Activated T-helper 1 cell treated with anti-CD3 and anti-CD28 coated beads, Interleukin-12 subunit alpha, Interleukin-12 subunit beta, Interleukin-2, Interleukin-4 antibody, amounts not matched to agents 30 ng/mL and 10 ng/mL and 1 ng/mL, durations not matched to agents 14 hours and 24 hours and 36 hours (primary cell): ENCODE measurements at regions not wholly inside any gene's neighbourhood (a gene's known extent, or its start where the extent isn't known, plus 50 kb on each side); places are given as distances from the start of the nearest gene placed in this dataset.

Source experiments
- DNase-seq: peaks from one replicate; pipeline ENCODE4 v3.0.0; 2021; ENCODE audit warnings: low spot score
- H3K27ac Mint-ChIP-seq: one replicate; pipeline ENCODE4 v1.8.0; 2021; ENCODE audit warnings: mild to moderate bottlenecking, mixed read lengths
- H3K27me3 Mint-ChIP-seq: one replicate; pipeline ENCODE4 v1.8.0; 2022; ENCODE audit warnings: mild to moderate bottlenecking, moderate library complexity, mixed read lengths; ENCODE audit not compliant: insufficient read depth
- H3K36me3 Mint-ChIP-seq: one replicate; pipeline ENCODE4 v1.8.0; 2021; ENCODE audit warnings: low read depth, mixed read lengths
- H3K4me1 Mint-ChIP-seq: one replicate; pipeline ENCODE4 v1.8.0; 2021; ENCODE audit warnings: low read depth, mixed read lengths
- H3K4me3 Mint-ChIP-seq: one replicate; pipeline ENCODE4 v1.8.0; 2021; ENCODE audit warnings: mild to moderate bottlenecking, moderate library complexity, mixed read lengths
- H3K9me3 Mint-ChIP-seq: one replicate; pipeline ENCODE4 v1.8.0; 2021; ENCODE audit warnings: mixed read lengths
- intact Hi-C: fragments of 100-400 bp; cut with micrococcal nuclease; formaldehyde crosslinking; loops from one replicate; pipeline ENCODE4 v1.15.1; 2024

GRCh38 chr4:33873791-33874190, 2370.5 kb downstream of the ARAP2 start:
- no peak overlapping the region for H3K4me3 Mint-ChIP-seq
- H3K4me1 Mint-ChIP-seq: no peaks in the 10 kb centered on the region
- H3K36me3 Mint-ChIP-seq: no peaks in the 10 kb centered on the region
- DNase-seq: no peak
- H3K27ac Mint-ChIP-seq: no peak overlapping the region
- peaks cover 22% of the 10 kb centered on the region for H3K9me3 Mint-ChIP-seq
- intact Hi-C loops: no loop called here
- H3K27me3 Mint-ChIP-seq: no peaks in the 10 kb centered on the region

- intact Hi-C loops: no loop called here
- Mint-ChIP-seq H3K36me3 (no peaks in the 10 kb centered on the region), H3K27me3 (no peaks in the 10 kb centered on the region), H3K9me3 (peaks cover 21% of the 10 kb centered on the region), H3K27ac (no peak overlapping the region), H3K4me1 (no peaks in the 10 kb centered on the region), H3K4me3 (no peak overlapping the region)
- DNase-seq: no peak
These were observed 2365.6 kb downstream of the ARAP2 start for GRCh38 chr4:33878710-33879109.

GRCh38 chr4:33881176-33881575, 2363.1 kb downstream of the ARAP2 start:
- H3K27me3 Mint-ChIP-seq: no peaks in the 10 kb centered on the region
- H3K4me1 Mint-ChIP-seq: no peaks in the 10 kb centered on the region
- intact Hi-C loops: no loop called here

GRCh38 chr4:33882246-33882990, 2361.9 kb downstream of the ARAP2 start:
- intact Hi-C loops: no loop called here
- H3K4me3 Mint-ChIP-seq: no peak overlapping the region
- no peak for DNase-seq
- H3K27me3 Mint-ChIP-seq: no peaks in the 10 kb centered on the region
- no peaks in the 10 kb centered on the region for H3K36me3 Mint-ChIP-seq
- no peak overlapping the region for H3K27ac Mint-ChIP-seq
- no peaks in the 10 kb centered on the region for H3K4me1 Mint-ChIP-seq
- peaks cover 14% of the 10 kb centered on the region for H3K9me3 Mint-ChIP-seq

More at GRCh38 chr4:33881176-33881575, 2363.1 kb downstream of the ARAP2 start:
- peaks cover 14% of the 10 kb centered on the region for H3K9me3 Mint-ChIP-seq
- DNase-seq: no peak
- no peak overlapping the region for H3K4me3 Mint-ChIP-seq
- no peak overlapping the region for H3K27ac Mint-ChIP-seq
- no peaks in the 10 kb centered on the region for H3K36me3 Mint-ChIP-seq

- DNase-seq: no peak
- no peaks in the 10 kb centered on the region for H3K36me3 Mint-ChIP-seq
- intact Hi-C loops: no loop called here
- H3K4me1 Mint-ChIP-seq: no peaks in the 10 kb centered on the region
- no peak overlapping the region for H3K27ac Mint-ChIP-seq
- H3K27me3 Mint-ChIP-seq: no peaks in the 10 kb centered on the region
- H3K9me3 Mint-ChIP-seq: peaks cover 15% of the 10 kb centered on the region
- no peak overlapping the region for H3K4me3 Mint-ChIP-seq
These were observed 2361.2 kb downstream of the ARAP2 start for GRCh38 chr4:33883111-33883510.

GRCh38 chr4:33886356-33886755, 2358.0 kb downstream of the ARAP2 start:
- no peak overlapping the region for H3K27ac Mint-ChIP-seq
- H3K27me3 Mint-ChIP-seq: no peaks in the 10 kb centered on the region
- no peaks in the 10 kb centered on the region for H3K4me1 Mint-ChIP-seq
- intact Hi-C loops: no loop called here
- H3K36me3 Mint-ChIP-seq: no peaks in the 10 kb centered on the region
- H3K4me3 Mint-ChIP-seq: no peak overlapping the region
- H3K9me3 Mint-ChIP-seq: peaks cover 12% of the 10 kb centered on the region
- DNase-seq: no peak

- H3K36me3 Mint-ChIP-seq: no peaks in the 10 kb centered on the region
- H3K27me3 Mint-ChIP-seq: no peaks in the 10 kb centered on the region
- no peak overlapping the region for H3K27ac Mint-ChIP-seq
- H3K4me1 Mint-ChIP-seq: no peaks in the 10 kb centered on the region
- H3K9me3 Mint-ChIP-seq: peaks cover 20% of the 10 kb centered on the region
- H3K4me3 Mint-ChIP-seq: no peak overlapping the region
- DNase-seq: no peak
- intact Hi-C loops: no loop called here
These were observed 2353.5 kb downstream of the ARAP2 start for GRCh38 chr4:33890841-33891240.

GRCh38 chr4:33911959-33912358, 2332.4 kb downstream of the ARAP2 start:
- Mint-ChIP-seq H3K4me1 (no peaks in the 10 kb centered on the region), H3K9me3 (peaks cover 12% of the 10 kb centered on the region), H3K27ac (no peak overlapping the region), H3K27me3 (no peaks in the 10 kb centered on the region), H3K4me3 (no peak overlapping the region), H3K36me3 (no peaks in the 10 kb centered on the region)
- intact Hi-C loops: no loop called here
- no peak for DNase-seq

GRCh38 chr4:33914386-33914785, 2329.9 kb downstream of the ARAP2 start:
- intact Hi-C loops: no loop called here
- H3K9me3 Mint-ChIP-seq: peaks cover 7% of the 10 kb centered on the region
- H3K27ac Mint-ChIP-seq: no peak overlapping the region
- H3K27me3 Mint-ChIP-seq: no peaks in the 10 kb centered on the region
- H3K36me3 Mint-ChIP-seq: no peaks in the 10 kb centered on the region
- DNase-seq: no peak
- H3K4me1 Mint-ChIP-seq: no peaks in the 10 kb centered on the region
- H3K4me3 Mint-ChIP-seq: no peak overlapping the region

- intact Hi-C loops: no loop called here
- no peaks in the 10 kb centered on the region for H3K27me3 Mint-ChIP-seq
- no peak for DNase-seq
- H3K4me1 Mint-ChIP-seq: no peaks in the 10 kb centered on the region
- H3K36me3 Mint-ChIP-seq: no peaks in the 10 kb centered on the region
- no peak overlapping the region for H3K4me3 Mint-ChIP-seq
- peaks cover 2% of the 10 kb centered on the region for H3K9me3 Mint-ChIP-seq
- H3K27ac Mint-ChIP-seq: no peak overlapping the region
These were observed 2320.8 kb downstream of the ARAP2 start for GRCh38 chr4:33923469-33923868.

GRCh38 chr4:33924239-33924638, 2320.1 kb downstream of the ARAP2 start:
- intact Hi-C loops: no loop called here
- Mint-ChIP-seq H3K4me3 (no peak overlapping the region), H3K27ac (no peak overlapping the region), H3K4me1 (no peaks in the 10 kb centered on the region), H3K9me3 (no peaks in the 10 kb centered on the region), H3K27me3 (no peaks in the 10 kb centered on the region), H3K36me3 (no peaks in the 10 kb centered on the region)
- DNase-seq: no peak

- Mint-ChIP-seq H3K27ac (no peak overlapping the region), H3K27me3 (no peaks in the 10 kb centered on the region), H3K36me3 (no peaks in the 10 kb centered on the region), H3K4me1 (no peaks in the 10 kb centered on the region), H3K4me3 (no peak overlapping the region), H3K9me3 (no peaks in the 10 kb centered on the region)
- intact Hi-C loops: no loop called here
- DNase-seq: no peak
These were observed 2319.5 kb downstream of the ARAP2 start for GRCh38 chr4:33924811-33925210.

GRCh38 chr4:33930497-33930896, 2313.8 kb downstream of the ARAP2 start:
- DNase-seq: no peak
- H3K36me3 Mint-ChIP-seq: no peaks in the 10 kb centered on the region
- no peak overlapping the region for H3K4me3 Mint-ChIP-seq
- peaks cover 3% of the 10 kb centered on the region for H3K9me3 Mint-ChIP-seq
- intact Hi-C loops: no loop called here
- no peaks in the 10 kb centered on the region for H3K27me3 Mint-ChIP-seq
- no peak overlapping the region for H3K27ac Mint-ChIP-seq
- no peaks in the 10 kb centered on the region for H3K4me1 Mint-ChIP-seq

- DNase-seq: no peak
- intact Hi-C loops: no loop called here
- Mint-ChIP-seq H3K4me1 (no peaks in the 10 kb centered on the region), H3K36me3 (no peaks in the 10 kb centered on the region), H3K27ac (no peak overlapping the region), H3K27me3 (no peaks in the 10 kb centered on the region), H3K9me3 (peaks cover 3% of the 10 kb centered on the region), H3K4me3 (no peak overlapping the region)
These were observed 2313.3 kb downstream of the ARAP2 start for GRCh38 chr4:33931026-33931425.
